GM12865 (cell line): ENCODE measurements at regions not wholly inside any gene's neighbourhood (a gene's known extent, or its start where the extent isn't known, plus 50 kb on each side); places are given as distances from the start of the nearest gene placed in this dataset.

ENCODE experiments used
- DNase-seq: peaks from one replicate; pipeline ENCODE4 v3.0.0; 2010; ENCODE audit warnings: low read depth
- H3K4me3 ChIP-seq: 2 replicates; pipeline ENCODE4 v1.5.1; 2011; ENCODE audit warnings: mild to moderate bottlenecking, low read depth, low read length, control low read depth
- CTCF ChIP-seq: IDR thresholded peaks from 2 replicates; pipeline ENCODE4 v1.5.1; 2011; ENCODE audit warnings: low read length, control low read depth, low read depth, inconsistent platforms; ENCODE audit not compliant: insufficient read depth; ENCODE audit errors: missing control alignments

- TF ChIP-seq CTCF: no peak
- H3K4me3 ChIP-seq: no peak overlapping the region
- DNase-seq: no peak
Observed at GRCh38 chr18:44065206-44065605, 615.5 kb upstream of the SETBP1 start.

GRCh38 chr18:44066541-44066940 lies 614.1 kb upstream of the SETBP1 start:
- no peak overlapping the region for H3K4me3 ChIP-seq
- no peak for TF ChIP-seq CTCF
- DNase-seq: no peak

GRCh38 chr18:44067186-44067585 lies 613.5 kb upstream of the SETBP1 start:
- TF ChIP-seq CTCF: no peak

GRCh38 chr18:44075038-44075437 lies 605.6 kb upstream of the SETBP1 start:
- no peak for TF ChIP-seq CTCF
- no peak overlapping the region for H3K4me3 ChIP-seq
- no peak for DNase-seq

More at GRCh38 chr18:44067186-44067585, 613.5 kb upstream of the SETBP1 start:
- no peak overlapping the region for H3K4me3 ChIP-seq
- no peak for DNase-seq

- DNase-seq: no peak
- H3K4me3 ChIP-seq: no peak overlapping the region
- TF ChIP-seq CTCF: no peak
Observed at GRCh38 chr18:44079606-44080005, 601.1 kb upstream of the SETBP1 start.

- no peak overlapping the region for H3K4me3 ChIP-seq
- DNase-seq: no peak
- no peak for TF ChIP-seq CTCF
Observed at GRCh38 chr18:44080054-44080453, 600.6 kb upstream of the SETBP1 start.

GRCh38 chr18:44089732-44090131 lies 591.0 kb upstream of the SETBP1 start:
- DNase-seq: no peak
- no peak for TF ChIP-seq CTCF
- no peak overlapping the region for H3K4me3 ChIP-seq
